ENCODE measurements at regions not wholly inside any gene's neighbourhood (a gene's known extent, or its start where the extent isn't known, plus 50 kb on each side); places are given as distances from the start of the nearest gene placed in this dataset.

DNA sequence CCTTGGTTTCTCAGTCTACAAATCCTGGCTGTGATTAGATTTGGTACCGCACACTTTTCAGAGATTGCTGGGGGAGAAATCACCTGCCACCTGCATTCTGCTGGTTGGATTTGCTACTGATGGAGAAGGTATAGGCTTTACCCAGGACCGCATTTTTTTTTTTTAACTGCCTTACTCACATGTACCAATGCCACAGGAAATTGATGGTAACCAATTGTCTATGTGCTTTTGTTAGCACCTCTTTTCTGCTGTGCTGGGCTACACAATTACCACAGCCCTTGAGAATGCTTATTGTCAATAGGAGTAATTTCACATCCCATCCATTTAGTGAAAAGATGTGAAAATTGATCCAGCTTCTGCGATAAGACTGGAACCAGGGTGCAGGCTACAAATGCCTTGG lies 74.4 kb upstream of the TANC2 start:
- no peak for TF ChIP-seq POLR2A (IDR thresholded peaks at IDR 0.05; ENCODE audit: low read depth)
- TF ChIP-seq, protein P1, sequence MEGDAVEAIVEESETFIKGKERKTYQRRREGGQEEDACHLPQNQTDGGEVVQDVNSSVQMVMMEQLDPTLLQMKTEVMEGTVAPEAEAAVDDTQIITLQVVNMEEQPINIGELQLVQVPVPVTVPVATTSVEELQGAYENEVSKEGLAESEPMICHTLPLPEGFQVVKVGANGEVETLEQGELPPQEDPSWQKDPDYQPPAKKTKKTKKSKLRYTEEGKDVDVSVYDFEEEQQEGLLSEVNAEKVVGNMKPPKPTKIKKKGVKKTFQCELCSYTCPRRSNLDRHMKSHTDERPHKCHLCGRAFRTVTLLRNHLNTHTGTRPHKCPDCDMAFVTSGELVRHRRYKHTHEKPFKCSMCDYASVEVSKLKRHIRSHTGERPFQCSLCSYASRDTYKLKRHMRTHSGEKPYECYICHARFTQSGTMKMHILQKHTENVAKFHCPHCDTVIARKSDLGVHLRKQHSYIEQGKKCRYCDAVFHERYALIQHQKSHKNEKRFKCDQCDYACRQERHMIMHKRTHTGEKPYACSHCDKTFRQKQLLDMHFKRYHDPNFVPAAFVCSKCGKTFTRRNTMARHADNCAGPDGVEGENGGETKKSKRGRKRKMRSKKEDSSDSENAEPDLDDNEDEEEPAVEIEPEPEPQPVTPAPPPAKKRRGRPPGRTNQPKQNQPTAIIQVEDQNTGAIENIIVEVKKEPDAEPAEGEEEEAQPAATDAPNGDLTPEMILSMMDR (IDR thresholded peaks at IDR 0.05) = no peak

All from esophagus muscularis mucosa (tissue), 3 donors.